ENCODE measurements at regions not wholly inside any gene's neighbourhood (a gene's known extent, or its start where the extent isn't known, plus 50 kb on each side); places are given as distances from the start of the nearest gene placed in this dataset.
A peak's percentile ranks its signal among the peaks of the same experiment; 100 is the strongest.

- no peak for DNase-seq
Observed at GRCh38 chrX:39819921-39820849, 277.6 kb downstream of the BCOR start.

- DNase-seq = peak; percentile 13
Observed at GRCh38 chrX:39820938-39821708, 276.6 kb downstream of the BCOR start.

GRCh38 chrX:39821709-39822095 lies 276.1 kb downstream of the BCOR start:
- DNase-seq = no peak

- no peak for DNase-seq
Observed at GRCh38 chrX:39822133-39822748, 275.5 kb downstream of the BCOR start.

GRCh38 chrX:39823424-39823823 lies 274.3 kb downstream of the BCOR start:
- no peak for DNase-seq

GRCh38 chrX:39823854-39824253 lies 273.9 kb downstream of the BCOR start:
- DNase-seq = no peak

- DNase-seq = no peak
Observed at GRCh38 chrX:39826813-39827543, 270.8 kb downstream of the BCOR start.

- no peak for DNase-seq
Observed at GRCh38 chrX:39827951-39828350, 269.8 kb downstream of the BCOR start.

GRCh38 chrX:39828971-39829370 lies 268.8 kb downstream of the BCOR start:
- DNase-seq = no peak

- DNase-seq = no peak
Observed at GRCh38 chrX:39829965-39830364, 267.8 kb downstream of the BCOR start.

- DNase-seq = no peak
Observed at GRCh38 chrX:39830414-39830813, 267.3 kb downstream of the BCOR start.

- DNase-seq = no peak
Observed at GRCh38 chrX:39832211-39832610, 265.5 kb downstream of the BCOR start.

GRCh38 chrX:39834600-39834999 lies 263.2 kb downstream of the BCOR start:
- no peak for DNase-seq

GRCh38 chrX:39835241-39835640 lies 262.5 kb downstream of the BCOR start:
- no peak for DNase-seq

GRCh38 chrX:39835776-39836175 lies 262.0 kb downstream of the BCOR start:
- DNase-seq = no peak

GRCh38 chrX:39836802-39837420 lies 260.8 kb downstream of the BCOR start:
- no peak for DNase-seq

- DNase-seq = no peak
Observed at GRCh38 chrX:39837688-39838087, 260.1 kb downstream of the BCOR start.

GRCh38 chrX:39839371-39839770 lies 258.4 kb downstream of the BCOR start:
- no peak for DNase-seq

GRCh38 chrX:39840133-39840532 lies 257.6 kb downstream of the BCOR start:
- no peak for DNase-seq

GRCh38 chrX:39840581-39841093 lies 257.1 kb downstream of the BCOR start:
- no peak for DNase-seq

GRCh38 chrX:39841604-39842003 lies 256.2 kb downstream of the BCOR start:
- no peak for DNase-seq

GRCh38 chrX:39842281-39842973 lies 255.3 kb downstream of the BCOR start:
- DNase-seq = no peak
